ENCODE measurements at regions not wholly inside any gene's neighbourhood (a gene's known extent, or its start where the extent isn't known, plus 50 kb on each side); places are given as distances from the start of the nearest gene placed in this dataset.

GRCh38 chr15:48052946-48053345, 67.8 kb upstream of the SLC24A5 start:
- TF ChIP-seq CTCF (IDR thresholded peaks at IDR 0.05) (no peak), POLR2AphosphoS5 (IDR thresholded peaks at IDR 0.05) (no peak)

Data from suprapubic skin (tissue), 3 donors.